ENCODE measurements at regions not wholly inside any gene's neighbourhood (a gene's known extent, or its start where the extent isn't known, plus 50 kb on each side); places are given as distances from the start of the nearest gene placed in this dataset.
"Not testable (repeated sequence)": the region's sequence is repeated elsewhere in the genome, so short reads cannot be mapped to it uniquely, and the experiment has no call there.

DNA sequence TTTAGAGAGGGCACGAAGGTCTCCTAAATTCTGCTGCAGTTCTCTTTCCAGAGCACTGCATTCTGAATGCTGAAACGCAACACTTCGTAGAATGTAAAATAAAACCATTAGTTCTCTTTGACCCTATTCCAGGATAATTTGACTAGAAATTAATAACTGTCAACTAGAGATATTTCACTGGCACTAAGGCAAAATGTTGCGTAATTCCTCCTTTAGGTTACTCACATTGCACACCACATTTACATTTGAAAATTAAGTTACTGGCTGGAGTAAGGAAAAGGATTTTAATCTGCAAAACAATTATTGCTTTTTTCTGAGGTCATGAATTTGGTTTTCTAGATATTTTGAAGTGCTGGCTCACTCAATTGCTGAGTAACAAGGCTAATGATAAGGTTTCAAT is 58.0 kb upstream of the TRHDE start:
- H3K9me3 Mint-ChIP-seq (ENCODE audit: low read depth, unreplicated experiment) = no peaks in the 10 kb centered on the region
- TF ChIP-seq, protein P1, sequence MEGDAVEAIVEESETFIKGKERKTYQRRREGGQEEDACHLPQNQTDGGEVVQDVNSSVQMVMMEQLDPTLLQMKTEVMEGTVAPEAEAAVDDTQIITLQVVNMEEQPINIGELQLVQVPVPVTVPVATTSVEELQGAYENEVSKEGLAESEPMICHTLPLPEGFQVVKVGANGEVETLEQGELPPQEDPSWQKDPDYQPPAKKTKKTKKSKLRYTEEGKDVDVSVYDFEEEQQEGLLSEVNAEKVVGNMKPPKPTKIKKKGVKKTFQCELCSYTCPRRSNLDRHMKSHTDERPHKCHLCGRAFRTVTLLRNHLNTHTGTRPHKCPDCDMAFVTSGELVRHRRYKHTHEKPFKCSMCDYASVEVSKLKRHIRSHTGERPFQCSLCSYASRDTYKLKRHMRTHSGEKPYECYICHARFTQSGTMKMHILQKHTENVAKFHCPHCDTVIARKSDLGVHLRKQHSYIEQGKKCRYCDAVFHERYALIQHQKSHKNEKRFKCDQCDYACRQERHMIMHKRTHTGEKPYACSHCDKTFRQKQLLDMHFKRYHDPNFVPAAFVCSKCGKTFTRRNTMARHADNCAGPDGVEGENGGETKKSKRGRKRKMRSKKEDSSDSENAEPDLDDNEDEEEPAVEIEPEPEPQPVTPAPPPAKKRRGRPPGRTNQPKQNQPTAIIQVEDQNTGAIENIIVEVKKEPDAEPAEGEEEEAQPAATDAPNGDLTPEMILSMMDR (IDR thresholded peaks at IDR 0.05; ENCODE audit: unreplicated experiment) = no peak
- no peak for DNase-seq

DNA sequence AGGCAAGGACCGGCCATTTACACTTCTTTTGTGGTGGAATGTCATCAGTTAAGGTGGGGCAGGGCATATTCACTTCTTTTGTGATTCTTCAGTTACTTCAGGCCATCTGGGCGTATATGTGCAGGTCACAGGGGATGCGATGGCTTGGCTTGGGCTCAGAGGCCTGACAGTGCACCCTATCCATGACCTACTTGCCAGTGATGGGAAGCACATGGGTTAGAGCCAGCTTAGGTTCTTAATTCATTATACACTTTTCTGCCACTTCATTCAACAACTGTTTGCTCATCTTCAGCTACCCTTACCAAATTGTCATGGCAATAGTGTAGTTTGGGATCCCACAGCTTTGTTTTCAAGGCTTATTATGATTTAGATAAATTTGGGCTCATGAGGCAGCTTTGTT is 56.9 kb upstream of the TRHDE start:
- H3K4me3 Mint-ChIP-seq (ENCODE audit: low read depth, unreplicated experiment); H3K4me1 Mint-ChIP-seq (ENCODE audit: low read depth, unreplicated experiment); intact Hi-C loops (cut with micrococcal nuclease; ENCODE audit: unreplicated experiment); H3K27ac Mint-ChIP-seq (ENCODE audit: unreplicated experiment); BruUV-seq (replicated peaks); DNase-seq; H3K36me3 Mint-ChIP-seq (ENCODE audit: insufficient read depth, unreplicated experiment); H3K27me3 Mint-ChIP-seq (ENCODE audit: unreplicated experiment); CTCF ChIA-PET; H3K9me3 Mint-ChIP-seq (ENCODE audit: low read depth, unreplicated experiment): not testable (repeated sequence)

More for the DNA sequence above, 58.0 kb upstream of the TRHDE start:
- Mint-ChIP-seq H3K4me1 (ENCODE audit: low read depth, unreplicated experiment) (no peaks in the 10 kb centered on the region), H3K27ac (ENCODE audit: unreplicated experiment) (no peak overlapping the region), H3K4me3 (ENCODE audit: low read depth, unreplicated experiment) (no peak overlapping the region), H3K27me3 (ENCODE audit: unreplicated experiment) (no peaks in the 10 kb centered on the region), H3K36me3 (ENCODE audit: insufficient read depth, unreplicated experiment) (no peaks in the 10 kb centered on the region)
- CTCF ChIA-PET = no interaction called here
- intact Hi-C loops (cut with micrococcal nuclease; ENCODE audit: unreplicated experiment) = no loop called here
- no TSS peak for BruUV-seq (replicated peaks)

DNA sequence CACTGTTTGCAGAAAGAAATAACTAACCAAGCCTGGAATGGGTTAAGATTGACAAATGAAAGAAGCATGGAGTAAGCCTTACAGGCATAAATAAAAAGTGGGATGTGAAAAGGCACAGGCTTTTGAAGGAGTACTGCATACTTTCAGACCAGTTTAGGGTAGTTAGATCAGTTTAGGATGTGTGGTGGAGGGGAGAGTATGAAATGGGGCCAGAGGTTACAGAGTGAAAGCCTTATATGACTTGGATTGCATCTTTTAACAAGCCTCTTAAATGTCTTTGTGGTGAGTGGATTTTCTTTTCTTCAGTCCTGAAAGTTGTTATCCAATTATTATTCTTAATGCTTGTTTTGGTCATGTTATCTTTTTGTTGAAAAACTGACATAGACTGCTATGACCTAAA is 52.2 kb upstream of the TRHDE start:
- Mint-ChIP-seq H3K4me1 (ENCODE audit: low read depth, unreplicated experiment) (no peaks in the 10 kb centered on the region), H3K27me3 (ENCODE audit: unreplicated experiment) (no peaks in the 10 kb centered on the region), H3K4me3 (ENCODE audit: low read depth, unreplicated experiment) (no peak overlapping the region), H3K27ac (ENCODE audit: unreplicated experiment) (no peak overlapping the region), H3K9me3 (ENCODE audit: low read depth, unreplicated experiment) (no peaks in the 10 kb centered on the region), H3K36me3 (ENCODE audit: insufficient read depth, unreplicated experiment) (no peaks in the 10 kb centered on the region)
- intact Hi-C loops (cut with micrococcal nuclease; ENCODE audit: unreplicated experiment) = no loop called here
- TF ChIP-seq, protein P1 (IDR thresholded peaks at IDR 0.05; ENCODE audit: unreplicated experiment) = no peak
- no TSS peak for BruUV-seq (replicated peaks)
- no peak for DNase-seq
- CTCF ChIA-PET = no interaction called here

Data from Calu3 (cell line).